ENCODE measurements at regions not wholly inside any gene's neighbourhood (a gene's known extent, or its start where the extent isn't known, plus 50 kb on each side); places are given as distances from the start of the nearest gene placed in this dataset.

DNA sequence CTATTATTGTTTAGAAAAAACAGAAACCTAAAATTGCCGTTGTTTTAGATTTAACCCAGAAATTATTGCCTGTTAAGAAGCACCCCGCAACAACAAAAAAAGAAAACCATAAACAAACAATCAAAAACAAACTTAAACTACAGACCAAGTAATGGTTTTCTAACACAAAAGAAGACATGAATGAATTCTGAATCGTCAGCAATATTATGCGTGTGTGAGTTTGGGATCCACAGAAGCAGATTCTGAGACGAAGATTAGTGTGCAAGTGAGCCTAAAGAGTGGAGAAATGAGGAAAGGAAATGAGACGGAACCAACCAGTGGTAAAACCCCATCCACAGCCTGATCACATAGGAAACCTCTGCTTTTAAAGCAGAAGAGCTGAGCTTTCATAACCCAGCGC lies 1514.9 kb upstream of the PIK3C3 start:
- DNase-seq (ENCODE audit: low spot score) = no peak

GRCh38 chr18:40437517-40437916 lies 1517.5 kb upstream of the PIK3C3 start:
- DNase-seq (ENCODE audit: low spot score) = no peak

- DNase-seq (ENCODE audit: low spot score) = no peak
Observed at GRCh38 chr18:40431071-40431985, 1523.7 kb upstream of the PIK3C3 start.

GRCh38 chr18:40423291-40423690 lies 1531.7 kb upstream of the PIK3C3 start:
- no peak for DNase-seq (ENCODE audit: low spot score)

- DNase-seq (ENCODE audit: low spot score) = no peak
Observed at GRCh38 chr18:40420675-40421074, 1534.4 kb upstream of the PIK3C3 start.

GRCh38 chr18:40417501-40417900 lies 1537.5 kb upstream of the PIK3C3 start:
- DNase-seq (ENCODE audit: low spot score) = no peak

DNA sequence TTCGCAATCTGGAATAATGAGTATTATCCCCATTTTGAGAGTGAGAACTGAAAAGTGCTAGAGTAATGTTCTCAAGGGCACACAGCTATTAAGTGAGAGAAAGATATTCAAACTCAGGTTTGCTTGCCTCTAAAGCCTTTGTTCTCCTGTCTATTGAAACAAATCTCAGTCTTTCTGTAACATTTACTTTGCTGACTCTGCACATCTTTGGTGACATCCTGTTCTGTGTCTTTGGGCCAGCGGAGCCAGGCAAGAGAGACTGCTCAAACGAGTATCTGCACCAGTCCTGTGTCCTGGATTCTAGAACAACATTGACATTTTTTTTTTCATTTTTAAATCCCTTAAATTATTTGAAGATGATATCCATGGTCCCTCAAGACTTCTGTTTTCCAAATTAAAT lies 1539.2 kb upstream of the PIK3C3 start:
- no peak for DNase-seq (ENCODE audit: low spot score)

DNA sequence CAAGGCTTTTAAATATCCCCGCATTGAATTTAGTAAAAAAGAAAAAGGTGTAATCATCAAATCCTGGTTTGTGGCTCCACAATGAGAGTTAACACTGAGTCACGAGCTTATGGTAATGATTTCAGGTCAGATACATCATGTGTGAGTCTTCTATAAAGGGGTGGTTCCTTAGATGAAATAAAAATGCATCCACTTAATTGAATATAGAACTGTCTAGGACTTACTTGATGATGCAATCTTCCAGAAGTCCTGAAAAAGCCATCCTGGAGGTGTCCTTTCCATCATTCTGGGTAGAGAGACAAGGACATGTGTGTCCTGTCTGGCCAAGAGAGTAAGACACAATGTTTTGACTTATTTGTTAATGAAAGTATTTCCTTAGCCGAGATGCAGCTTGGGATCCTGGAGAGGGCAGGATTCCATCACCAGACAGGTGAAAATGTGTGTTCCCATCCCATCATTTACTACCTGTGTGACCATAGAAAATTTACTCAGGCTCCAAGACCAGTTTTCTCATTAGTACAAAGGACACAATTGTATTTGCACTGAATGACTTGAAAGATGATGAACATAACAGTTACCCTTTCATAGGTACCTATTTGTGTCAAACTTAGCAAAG lies 1539.8 kb upstream of the PIK3C3 start:
- no peak for DNase-seq (ENCODE audit: low spot score)

DNA sequence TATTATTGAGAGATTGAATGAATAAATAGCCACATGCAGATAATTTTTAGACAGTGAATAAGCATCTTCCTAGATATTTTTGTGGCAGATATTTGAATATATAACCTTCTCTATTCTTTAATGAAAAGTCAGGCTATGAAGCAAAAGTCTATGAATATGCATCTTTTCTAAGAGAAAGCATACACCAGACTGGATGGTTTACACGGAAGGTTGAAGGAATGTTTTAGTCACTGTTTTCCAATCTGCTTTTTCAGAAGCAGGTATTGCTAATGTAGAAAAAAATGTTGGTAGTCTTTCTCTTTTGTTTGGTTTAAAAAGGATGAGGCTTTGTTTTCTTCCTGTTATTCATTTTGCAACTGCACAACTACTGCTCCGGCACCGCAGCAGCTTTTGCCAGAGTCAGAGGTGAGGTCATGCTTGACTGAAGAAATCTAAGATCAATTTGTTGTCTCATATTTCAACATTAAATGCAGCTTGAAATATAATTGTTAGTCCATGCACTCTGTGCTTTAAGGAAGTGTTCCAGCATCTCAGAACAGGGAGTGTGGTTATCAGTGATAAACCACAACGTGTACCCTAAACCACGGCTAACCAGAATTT lies 1540.8 kb upstream of the PIK3C3 start:
- DNase-seq (ENCODE audit: low spot score) = no peak

- DNase-seq (ENCODE audit: low spot score) = no peak
Observed at GRCh38 chr18:40413160-40413559, 1541.9 kb upstream of the PIK3C3 start.

- DNase-seq (ENCODE audit: low spot score) = no peak
Observed at GRCh38 chr18:40412410-40412809, 1542.6 kb upstream of the PIK3C3 start.

DNA sequence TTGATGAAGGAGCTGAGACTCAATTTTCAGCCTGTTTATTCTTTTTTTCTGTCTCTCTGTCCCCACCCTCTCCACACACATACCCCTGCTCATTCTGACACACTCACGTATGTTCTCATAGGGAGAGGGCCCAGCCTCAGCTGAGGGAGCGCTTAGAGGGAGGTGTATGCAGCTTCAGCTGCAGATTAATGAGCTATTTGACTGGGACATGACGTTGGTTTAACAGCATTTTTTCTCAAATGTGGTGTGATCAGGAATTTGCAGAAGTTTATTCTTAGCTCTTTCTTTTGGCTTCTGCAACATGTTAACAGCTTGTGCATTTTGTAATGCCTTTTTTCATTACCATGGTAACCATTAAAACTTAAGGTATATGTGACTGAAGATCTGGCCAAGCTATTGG lies 1547.1 kb upstream of the PIK3C3 start:
- no peak for DNase-seq (ENCODE audit: low spot score)

- DNase-seq (ENCODE audit: low spot score) = no peak
Observed at GRCh38 chr18:40404284-40404683, 1550.8 kb upstream of the PIK3C3 start.

DNA sequence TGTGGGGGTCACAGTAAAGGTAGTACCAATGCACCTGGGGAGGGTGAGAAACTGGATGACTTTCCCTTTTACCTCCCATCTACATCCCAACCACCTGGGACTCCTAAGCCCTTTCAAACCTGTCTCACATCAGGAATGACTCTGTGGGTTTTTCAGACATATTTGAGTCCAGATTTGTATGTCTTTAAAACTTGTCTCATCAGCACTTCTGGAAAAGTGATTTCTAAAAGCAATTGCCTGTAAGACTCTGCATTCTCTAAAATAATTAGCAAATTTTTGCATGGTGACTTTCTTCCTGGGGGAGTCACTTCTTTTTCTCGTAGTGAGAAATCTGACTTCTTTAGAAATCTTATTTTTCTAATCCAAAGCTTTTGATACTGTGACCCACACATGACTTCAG lies 1553.0 kb upstream of the PIK3C3 start:
- no peak for DNase-seq (ENCODE audit: low spot score)

DNA sequence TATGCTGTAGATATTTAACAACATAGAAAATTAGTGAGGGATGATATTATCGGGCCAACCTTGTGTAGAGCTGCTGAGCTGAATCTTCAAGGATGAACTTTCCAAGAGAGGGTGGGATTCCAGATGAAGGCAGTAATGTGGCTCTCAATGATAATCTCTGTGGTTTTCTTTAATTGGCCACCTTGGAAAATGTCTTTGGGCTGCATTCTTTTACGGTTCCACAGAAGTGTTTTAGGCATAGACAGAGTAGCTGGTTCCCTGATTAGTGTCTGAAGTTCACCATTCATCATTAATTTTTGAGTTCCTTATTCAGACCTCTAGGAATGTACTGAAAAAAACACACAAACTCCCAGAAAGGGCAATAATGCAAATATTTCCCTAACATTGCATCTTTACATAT lies 1566.9 kb upstream of the PIK3C3 start:
- no peak for DNase-seq (ENCODE audit: low spot score)

GRCh38 chr18:40387130-40387787 lies 1567.8 kb upstream of the PIK3C3 start:
- no peak for DNase-seq (ENCODE audit: low spot score)

DNA sequence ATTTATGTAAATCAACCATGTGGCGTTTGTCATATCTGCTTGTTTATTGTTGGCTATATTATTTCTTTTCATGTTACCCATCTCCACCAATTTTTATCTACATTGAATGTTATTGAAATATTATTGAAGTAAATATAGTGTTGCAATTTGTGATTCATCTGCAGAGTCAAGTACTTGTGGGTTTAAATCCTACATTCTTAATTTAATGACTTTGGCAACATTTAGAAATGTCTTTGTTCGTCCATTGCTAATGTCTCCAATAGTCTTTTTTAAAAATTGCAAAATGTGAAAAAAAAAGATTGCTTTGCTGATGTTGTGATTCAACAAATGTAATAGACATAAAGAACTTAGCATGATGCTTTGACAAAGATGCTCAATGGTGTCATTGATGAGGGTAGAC lies 1572.8 kb upstream of the PIK3C3 start:
- no peak for DNase-seq (ENCODE audit: low spot score)

DNA sequence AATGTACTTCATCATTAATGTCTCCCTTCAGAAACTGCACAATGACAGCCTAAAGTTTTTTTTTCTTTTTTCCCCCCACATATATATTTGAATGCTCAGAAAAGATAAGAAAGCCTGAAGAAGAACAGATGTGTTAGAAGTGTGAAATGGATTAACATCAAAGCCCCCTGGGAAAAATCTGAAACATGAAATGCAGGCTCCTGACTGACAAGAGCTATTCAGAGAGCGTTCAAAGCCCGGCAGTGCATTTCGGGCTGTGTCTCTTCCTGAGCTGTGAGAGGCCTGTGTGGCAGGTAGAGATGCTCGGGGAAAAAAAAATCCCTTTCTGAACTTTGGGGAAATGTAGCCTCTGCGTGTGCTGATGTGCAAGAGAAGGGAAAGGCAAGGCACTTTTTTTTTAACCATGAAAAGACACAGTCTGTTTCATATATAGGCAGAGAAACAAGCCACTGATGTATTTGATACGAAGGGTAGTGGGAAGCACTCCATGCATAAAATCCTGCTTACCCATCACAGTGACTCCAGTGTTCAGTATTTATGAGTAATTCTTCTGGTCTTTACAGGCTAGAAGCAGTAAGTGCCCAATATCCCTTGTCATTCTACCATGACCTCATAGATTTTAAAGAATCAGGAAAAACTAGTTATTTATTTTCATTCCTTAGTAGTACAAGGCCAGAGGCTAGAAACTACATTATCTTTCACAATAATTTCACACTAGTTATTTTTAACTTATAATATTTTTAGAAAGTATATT lies 1574.2 kb upstream of the PIK3C3 start:
- DNase-seq (ENCODE audit: low spot score) = no peak

DNA sequence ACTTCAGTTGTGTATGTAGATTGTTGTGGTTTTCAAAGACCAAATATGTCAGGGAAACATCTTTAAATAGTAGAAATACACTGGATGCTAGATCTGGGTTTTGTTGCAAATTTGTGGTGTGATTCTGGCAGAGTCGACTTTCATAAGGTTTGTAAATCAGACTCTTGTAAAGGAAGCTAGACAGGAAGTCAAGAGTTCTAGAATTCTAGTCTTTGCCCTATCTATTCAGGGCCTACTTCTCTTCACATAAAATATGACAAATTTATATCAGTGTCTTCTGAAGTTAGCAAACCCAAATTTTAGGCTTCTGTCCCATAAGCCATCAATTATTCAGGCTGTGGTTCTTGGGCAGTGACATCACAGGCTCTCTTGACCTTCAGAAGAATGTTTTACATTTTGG lies 1579.2 kb upstream of the PIK3C3 start:
- DNase-seq (ENCODE audit: low spot score) = no peak

DNA sequence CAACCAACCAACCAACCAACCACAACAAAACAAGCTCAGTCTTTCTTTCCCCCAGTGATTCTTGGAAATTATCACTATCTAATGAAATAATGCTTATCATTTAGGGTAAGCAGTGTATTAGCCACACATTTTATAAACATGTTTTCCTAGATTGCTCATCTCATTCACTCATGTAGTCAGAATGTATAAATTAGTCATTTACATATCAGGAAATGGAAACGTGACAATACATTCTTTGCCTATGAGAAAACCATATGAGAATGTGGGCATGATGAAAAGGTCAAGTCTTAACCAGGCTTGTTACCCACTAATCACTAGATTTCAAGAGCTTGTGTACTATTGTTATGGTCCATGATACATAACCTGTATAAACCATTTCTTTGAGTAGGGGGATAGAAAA lies 1583.4 kb upstream of the PIK3C3 start:
- DNase-seq (ENCODE audit: low spot score) = no peak

- DNase-seq (ENCODE audit: low spot score) = no peak
Observed at GRCh38 chr18:40367576-40367975, 1587.5 kb upstream of the PIK3C3 start.

DNA sequence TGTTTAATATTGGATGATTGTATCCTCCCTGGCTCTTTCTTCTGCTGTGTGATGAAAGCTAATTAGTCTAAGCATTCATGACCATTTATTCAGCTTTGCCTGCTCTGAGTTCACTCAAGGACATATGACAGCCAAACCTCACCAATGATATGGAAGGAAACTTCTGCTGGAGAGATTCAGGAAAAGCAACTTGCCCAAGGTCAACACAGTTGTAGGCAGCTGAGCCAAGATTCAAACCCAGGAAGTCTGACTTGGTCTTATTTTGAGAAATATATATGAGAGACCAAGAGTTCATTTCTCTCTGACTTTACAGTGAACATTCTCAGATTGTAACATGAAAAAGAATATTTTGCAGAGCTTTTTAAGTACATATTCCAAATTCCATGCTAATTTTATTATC lies 1588.5 kb upstream of the PIK3C3 start:
- no peak for DNase-seq (ENCODE audit: low spot score)
